ENCODE measurements at regions not wholly inside any gene's neighbourhood (a gene's known extent, or its start where the extent isn't known, plus 50 kb on each side); places are given as distances from the start of the nearest gene placed in this dataset.
"Not testable (repeated sequence)": the region's sequence is repeated elsewhere in the genome, so short reads cannot be mapped to it uniquely, and the experiment has no call there.

DNA sequence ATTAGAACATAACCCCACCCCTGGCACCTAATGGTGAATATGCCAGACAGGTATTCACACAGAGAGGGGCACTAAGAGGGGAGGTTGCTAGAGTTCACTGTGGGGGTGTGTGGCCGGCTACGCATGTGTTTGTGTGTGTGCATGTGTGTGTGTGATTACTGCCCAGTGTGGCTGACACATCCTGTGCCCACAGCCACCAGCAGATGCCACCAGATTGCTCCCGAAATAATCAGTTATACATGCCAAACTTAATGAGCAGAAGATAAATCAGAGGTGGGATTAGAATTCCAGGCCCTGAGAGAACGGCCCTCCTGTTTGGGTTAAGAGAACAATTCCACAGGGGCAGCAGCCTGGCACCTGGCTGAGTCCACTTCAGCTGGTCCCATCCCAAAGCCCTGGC is 91.8 kb upstream of the TBCA start:
- DNase-seq = peak; percentile 7

DNA sequence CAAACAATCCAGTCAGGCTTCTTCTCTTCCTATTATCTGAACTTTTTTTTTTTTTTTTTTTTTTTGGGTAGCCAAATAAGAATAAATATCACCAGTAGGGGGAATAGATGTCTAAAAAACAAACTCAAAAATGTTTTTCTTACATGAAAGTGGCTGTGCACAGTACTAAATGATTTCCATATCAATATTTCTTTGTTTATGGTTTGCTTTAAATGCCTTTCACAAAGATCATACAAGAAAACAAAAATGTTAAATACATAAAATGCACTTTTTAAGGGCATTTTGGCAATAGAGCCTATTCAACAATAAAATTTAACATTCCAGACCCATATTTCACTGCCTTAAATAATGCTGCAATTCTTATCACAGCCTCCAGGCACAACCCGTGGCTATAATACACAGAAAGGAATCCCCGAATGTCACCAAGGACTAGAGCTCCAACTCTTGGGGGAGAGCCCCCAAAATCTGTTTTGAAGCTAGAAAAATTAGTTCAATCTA is 91.1 kb upstream of the TBCA start:
- peak; percentile 11 for DNase-seq

DNA sequence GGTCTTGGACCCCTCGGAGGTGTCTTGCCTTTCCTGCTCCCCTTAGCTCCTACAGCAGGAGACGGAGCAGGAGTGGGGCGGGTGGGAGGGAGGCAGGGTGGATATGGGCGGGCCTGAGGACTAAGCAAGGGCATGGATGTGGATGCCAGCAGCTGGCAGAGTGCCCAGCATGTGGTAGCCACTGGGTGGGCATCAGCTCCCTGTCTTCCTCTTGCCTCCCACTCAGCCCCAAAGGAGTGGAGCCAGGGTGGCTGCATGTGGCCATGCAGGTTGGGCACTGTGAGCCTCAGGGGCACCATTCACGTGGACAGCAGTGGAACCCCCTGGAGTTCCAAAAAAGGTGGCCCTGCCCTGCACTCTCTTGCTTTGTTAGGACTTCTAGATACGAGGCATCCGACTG is 90.1 kb upstream of the TBCA start:
- no peak for DNase-seq

DNA sequence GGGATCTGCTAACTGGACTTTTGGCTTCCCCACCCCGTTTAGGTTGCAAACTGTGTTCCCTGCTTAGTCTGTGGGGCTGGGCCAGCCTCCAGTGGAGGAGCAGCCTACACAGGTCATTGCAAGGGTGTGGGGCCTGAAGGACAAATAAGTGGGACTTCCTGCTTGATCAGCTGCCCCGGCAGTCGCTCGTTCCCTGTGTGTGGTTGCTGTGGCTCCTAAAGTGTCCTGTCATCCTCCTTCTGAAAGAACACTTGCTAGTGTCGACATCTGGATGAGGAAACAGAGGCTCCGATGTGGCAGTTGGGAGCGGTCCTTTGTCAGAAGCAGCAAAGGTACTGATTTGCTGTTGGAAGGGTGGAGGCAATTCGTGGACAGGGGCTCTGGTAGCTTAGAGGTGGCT is 88.9 kb upstream of the TBCA start:
- DNase-seq = no peak

DNA sequence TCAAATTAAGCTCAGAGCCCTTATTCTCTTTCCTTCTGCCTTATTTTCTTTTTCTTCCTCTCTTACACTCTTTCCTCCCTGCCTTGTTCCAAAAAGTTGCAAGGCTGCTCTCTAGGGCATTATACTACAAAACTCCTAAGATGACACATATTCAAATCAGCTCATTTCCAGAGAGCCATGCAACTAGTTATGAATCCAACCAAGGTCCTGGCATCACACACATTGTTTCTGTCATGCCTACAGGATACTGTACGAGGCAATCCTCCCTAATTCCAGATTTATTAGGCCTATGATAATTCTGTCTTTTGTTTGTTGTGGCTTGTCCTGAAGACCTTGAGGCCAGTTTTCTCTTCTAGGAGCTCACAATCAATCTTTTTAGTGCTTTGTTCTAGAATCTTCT is 87.0 kb upstream of the TBCA start:
- DNase-seq = no peak

DNA sequence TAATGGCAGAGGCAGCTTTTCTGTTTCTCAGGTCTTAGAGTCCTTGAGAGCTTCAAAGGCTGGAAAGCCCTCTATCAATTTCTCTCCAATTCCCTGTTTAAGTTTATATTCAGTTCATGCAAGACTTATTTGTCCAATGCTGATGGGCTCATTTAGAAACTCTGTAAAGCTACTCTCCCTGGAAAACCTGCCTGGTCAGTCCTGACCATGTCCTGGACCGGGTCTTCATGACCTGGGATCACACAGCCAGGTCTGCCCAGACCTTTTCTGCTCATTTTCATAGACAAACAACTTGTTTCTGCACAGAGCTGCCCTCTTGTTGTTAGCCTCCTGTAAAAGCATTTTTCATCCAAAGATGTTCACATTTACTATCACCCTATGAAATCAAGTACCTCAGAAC is 85.4 kb upstream of the TBCA start:
- no peak for DNase-seq

DNA sequence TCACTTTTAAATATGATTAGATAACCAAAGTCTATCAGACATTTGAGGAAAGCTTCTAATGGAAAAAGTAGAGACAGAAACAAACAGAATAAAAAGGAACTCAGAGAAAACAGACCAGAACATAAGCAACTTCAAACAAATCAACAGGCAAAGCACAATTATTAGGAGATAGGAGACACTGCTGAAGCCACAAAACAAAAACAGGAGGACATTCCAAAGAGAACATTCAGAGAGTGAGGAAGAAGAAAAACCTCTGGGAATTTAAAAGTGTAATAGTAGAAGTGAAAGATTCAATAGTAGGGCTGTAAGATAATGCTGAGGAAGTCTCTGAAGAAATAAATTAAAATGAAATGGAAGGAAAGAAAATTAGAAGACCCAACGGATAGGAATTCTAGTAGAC is 83.2 kb upstream of the TBCA start:
- no peak for DNase-seq

DNA sequence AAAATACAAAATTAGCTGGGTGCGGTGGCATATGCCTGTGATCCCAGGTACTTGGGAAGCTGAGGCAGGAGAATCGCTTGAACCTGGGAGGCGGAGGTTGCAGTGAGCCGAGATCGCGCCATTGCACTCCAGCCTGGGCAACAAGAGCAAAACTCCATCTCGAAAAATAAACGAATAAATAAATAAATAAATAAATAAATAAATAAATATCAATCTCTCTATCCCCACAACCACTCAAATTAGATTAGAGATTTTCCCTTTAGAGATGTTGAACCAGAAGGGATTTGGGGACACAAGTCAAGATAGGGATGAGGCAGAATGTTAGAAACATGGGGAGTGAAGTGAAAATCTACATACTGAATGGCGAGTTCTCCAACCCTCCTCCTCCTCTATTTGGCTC is 82.5 kb upstream of the TBCA start:
- not testable (repeated sequence) for DNase-seq

DNA sequence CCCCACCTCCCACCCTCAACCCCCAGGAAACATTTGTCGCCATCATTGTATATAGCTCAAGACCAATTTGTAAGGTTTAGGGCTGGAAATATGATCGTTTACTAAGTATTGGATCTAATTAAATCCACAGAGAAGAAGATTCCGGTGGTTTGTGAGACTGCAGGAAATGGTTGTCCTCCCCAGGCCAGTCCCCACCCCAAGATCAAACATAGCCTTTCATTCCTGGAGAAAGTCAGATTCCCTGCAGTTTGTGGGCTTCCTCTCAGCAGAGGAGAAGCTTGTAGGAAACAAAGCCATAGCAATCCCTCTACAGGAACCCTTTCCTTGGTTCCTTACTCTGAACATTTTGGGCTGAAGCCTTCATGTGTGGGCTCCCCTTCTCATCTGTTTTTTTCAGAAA is 79.2 kb upstream of the TBCA start:
- no peak for DNase-seq

DNA sequence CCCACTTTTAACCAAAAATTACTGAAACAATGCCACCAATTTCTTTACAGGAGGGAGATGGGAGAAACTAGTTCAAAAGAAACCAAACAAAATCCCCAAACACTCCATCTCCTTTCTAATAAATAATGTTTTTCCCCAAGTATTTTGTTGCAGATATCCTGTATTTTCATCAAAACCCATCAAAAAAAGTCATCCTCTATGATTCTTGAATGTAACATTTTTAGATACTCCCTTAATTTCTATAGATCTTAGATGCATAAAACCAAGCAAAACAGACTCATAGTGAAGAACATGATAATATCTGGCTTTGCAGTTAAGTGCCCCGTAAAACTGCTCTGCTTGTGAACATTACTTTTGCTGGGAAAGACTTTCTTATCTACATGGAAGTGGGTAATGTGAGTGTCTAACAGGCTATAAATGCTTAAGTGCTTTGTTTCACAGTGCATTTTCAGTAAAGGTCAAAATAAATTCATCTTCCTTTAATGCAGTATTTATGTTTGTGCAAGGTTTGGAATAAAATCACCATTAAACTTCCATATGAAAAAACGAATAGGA is 77.3 kb upstream of the TBCA start:
- no peak for DNase-seq

DNA sequence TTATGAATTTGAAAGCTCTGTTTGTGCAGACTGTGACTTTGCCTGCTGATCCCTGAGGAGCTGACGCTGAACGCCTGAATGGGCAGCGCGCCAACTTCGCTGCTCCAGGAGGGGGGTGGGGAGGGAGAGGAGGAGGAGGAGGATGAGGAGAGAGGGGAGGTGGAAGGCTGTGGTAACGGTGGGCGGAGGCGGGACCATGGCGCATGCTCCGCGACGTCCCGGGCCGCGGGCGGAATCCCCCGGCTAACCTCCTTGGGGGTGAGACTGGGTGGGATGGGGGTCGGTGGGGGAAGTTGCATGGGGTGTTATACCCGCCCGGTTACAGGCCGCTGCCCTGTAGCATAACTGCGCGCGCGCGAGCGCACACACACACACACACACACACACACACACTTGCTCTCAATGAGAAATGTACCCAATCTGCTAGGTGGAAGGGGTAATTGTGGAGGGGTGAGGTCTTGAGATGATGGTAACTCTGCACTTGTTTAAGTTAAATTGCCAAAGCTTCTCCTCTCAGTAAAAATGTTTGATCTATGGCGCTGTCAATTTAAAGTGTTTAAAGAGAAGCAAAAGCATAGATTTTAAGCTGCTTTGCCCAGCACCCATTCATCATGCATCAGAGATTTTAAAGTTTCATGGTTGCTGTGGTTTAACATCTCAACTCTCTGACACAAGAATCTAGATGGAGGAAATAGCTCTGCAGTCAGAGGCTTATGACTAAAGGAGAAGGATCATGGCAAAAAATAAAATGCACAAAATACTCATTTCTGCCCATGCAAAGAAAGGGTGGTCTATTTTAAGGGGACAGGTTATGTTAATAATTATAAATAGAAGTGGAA is 76.6 kb upstream of the TBCA start:
- DNase-seq = peak; percentile 64

DNA sequence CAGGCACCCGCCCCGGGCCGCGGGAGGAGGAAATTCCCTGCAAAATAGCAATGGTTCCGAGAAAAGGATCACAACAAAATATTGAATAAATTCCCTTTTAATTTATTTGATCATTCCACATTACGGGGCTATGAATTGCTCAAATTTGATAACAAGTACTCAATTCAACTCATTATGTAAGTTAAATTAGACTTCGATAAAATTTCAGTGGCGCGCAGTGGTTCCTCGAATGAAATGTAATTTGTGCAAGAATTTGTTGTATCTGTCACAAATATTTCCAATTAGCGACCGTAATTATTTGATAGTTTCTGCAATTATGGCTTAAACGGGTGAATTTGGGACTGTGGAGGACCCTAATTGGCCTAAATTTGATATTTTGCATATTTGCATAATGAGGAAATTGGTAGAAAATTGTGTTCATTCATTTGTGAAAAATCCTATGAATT is 76.0 kb upstream of the TBCA start:
- DNase-seq = no peak

DNA sequence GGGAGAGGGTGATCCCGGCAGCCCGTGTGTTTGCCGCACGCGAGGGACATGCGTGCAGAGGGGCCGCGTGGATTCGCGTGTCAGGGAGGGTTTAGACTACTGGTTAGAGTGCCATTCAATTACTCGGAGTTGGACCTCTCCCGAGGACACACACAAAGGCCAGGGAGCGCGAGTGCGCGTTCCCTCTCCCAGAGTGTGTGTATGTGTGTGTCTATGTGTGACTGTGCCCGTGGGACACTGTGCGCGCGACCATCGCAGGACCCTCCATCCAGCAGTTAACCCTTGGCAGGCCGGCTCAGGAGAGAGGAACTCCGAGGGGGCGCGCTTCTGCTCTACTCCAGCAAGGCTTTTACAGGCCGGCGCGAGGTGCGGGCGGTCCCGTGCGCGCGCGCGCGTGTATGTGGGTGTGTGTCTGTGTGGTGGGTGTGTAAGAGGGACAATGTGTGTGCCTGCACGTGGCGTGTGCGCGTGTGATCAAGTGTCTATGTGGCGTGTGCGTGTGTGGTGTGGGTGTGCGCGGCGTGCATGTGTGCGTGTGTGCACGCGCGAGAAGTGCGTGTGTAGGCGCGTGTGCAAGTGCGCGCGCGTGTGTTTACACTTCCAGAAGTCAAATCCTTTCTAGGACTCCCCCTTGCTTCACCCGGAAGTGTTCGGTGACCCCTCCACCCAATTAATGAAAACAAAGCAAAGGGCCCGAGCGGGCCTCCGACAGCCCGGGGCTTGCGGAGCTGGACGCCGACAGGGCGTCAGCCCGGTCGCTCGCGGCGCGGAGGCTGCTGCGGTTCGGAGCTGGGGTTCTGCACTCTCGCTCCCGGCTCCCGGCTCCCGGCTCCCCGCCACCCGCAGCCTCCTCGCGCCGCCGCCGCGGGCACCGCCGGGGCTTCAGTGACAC is 75.3 kb upstream of the TBCA start:
- peak; percentile 84 for DNase-seq

DNA sequence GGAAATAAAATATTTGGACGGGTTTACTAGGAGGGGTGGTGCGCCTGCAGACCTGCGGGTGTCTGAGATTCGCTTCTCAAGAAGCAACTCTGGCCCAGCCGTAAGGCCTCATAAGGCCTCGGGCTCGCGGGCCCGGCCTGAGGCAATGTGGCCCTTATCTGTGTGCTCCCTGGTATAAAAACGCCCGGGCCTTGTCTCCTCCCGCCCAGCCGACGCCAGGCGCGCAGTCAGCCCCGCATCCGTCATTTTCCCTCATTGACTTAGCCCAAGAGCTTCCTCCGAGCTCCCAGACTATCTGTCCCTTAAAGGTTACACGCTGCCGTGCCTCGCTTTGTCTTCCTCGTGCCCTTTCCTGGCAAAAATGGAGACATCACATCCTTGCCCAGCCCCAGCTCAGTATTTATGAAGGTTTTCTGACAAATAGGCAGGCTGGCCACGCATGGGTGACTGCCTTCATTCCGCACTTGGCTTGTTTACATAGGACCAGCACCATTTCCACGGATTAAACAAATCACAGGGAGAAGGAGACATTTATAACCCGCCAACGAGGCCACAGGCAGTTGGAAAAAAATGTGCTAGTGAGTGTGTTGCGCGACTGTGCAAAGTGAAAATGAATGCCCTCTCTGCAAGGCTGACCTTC is 74.5 kb upstream of the TBCA start:
- no peak for DNase-seq

DNA sequence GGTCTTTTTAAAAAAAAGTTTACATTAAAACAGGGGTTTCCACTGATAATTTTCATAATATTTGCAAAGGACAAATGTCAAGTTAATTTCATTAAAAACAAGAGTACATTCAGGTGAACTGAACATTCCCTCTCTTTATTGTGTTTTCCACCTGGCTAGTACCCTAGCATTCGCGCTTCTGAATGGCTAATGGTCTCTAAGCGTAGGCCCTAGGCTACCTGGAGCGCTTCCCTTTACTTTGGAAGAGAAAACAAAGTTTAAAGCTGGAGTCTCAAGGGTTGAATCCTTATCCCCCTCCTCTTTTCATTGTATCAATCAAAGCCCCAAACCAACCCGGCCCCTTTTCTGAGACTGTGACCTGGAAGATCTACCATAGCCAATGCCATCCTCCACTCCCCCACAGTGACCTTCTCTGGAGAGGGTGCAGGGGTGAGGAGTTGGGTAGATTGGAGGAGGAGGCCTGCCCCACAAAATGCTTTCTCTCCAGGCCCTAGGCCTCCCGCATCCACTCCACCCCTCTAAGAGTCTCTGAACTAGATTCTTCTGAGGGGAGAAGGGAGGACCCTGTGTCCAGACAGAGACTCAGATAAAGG is 73.3 kb upstream of the TBCA start:
- DNase-seq = no peak

DNA sequence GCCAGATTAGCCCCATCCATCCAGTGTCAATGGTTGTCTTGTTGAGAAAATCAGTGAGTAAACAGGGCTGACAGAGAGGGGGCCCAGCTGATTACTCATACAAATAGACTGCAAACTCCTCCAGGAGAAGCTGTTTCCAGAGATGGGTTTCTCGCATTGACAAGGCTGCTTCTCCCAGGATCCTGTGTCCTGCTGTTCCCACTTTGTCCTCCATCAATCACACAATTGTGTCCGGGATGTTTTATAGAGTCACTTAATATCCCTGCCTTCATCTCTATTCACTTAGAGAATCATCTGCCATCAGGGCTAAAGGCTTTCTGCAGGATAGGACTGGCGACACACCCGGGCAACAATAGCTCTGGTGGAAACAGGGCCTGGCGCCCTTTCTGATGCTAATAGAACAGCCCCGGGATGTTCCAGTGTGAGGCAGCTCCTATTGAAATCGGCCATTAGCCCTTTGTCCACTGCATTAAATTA is 71.7 kb upstream of the TBCA start:
- peak; percentile 8 for DNase-seq

DNA sequence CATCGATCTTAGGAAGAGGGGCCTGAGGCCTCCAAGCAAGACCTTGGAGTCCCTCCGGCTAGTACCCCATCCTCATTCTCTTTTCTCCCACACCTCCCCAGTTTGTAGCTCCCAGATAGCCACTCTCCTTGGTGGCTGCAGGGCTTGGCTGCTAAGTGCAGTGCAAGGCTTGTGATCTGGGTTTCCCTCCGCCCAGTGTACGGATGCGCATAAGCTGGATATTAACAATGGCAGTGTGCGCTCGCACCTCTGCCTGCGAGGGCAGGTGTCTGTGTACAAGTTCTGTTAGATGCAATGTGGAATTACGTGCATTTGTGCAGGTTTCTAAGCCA is 71.0 kb upstream of the TBCA start:
- peak; percentile 31 for DNase-seq

DNA sequence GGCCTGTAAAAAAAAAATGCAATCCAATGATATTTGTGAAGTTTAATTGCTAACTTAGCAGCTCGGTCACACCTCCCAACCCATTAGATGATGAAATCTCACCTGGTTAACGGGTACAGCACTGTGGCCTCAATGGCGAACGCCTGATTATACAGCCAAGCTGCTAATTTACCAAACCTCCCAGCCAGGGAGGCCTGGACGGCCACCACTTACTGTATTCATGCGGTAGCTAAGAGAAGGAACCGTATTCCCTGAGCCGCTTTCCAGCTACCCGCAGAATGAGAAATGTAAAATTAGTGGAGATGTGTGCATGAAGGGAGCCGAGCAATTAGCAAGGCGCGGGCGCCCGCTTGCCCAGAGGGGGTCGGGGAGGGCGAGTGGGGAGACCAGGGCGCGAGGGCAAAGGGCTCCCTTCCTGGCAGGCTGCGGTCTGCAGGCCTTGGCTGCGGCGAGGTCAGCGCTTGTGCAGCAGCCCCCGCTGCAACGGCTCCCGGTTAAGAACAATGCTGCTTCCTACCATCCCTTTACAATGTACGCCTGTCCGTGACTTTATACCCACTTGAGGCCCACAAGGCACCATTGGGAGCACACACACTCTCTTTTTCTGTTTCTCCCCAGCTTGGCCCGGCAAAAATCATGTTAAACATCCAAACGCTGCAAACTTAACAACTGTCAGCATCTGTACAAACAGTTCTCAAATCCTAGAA is 70.4 kb upstream of the TBCA start:
- peak; percentile 22 for DNase-seq

DNA sequence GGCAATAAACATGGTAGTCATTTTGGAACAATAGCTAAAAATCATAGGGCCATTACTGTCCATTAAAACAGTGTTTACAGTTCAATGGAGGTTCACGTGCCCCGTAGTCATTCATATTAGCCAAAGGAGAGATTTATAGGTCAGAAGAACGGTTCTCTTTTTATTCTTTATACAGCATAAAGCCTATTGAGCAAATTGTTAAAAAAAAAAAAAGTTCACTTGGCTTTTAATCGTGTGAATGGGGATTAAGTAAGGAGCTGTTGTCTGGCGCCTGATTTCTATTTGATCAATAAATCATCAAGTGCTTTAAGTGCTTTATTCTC is 69.1 kb upstream of the TBCA start:
- DNase-seq = no peak

DNA sequence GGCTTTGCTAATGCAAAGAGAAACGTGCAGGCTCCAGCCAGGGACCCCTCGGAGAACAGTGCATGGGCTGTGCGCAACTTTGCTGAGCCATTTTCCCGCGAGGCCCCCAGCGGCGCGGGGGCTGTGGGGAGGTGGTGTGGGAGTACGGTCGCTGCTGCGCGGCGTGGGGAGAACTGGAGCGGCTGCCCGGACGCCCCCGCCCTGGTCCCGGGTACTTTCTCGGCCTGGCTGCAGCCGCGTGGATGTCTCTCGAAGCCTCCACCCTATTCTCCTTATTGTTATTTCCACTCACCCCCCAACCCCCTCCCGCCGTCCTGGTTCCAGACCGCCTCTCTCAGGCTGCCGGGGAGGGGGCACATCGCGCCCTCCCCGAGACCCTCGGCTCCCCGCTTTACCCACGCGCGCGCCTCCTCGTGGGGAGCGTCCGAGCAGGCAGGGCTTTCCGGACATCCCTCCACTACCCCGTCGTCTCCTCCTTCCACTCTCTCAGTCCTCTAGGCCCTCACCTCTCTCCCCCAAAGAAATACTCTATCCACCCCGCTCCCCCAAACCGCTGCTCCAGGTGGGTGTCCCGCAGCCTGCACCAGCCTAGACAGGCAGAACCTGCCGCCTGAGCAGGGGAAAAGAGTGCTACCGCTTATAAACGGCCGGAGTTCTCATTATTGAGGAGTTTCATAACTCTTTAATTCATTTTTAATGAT is 68.6 kb upstream of the TBCA start:
- DNase-seq = peak; percentile 61

DNA sequence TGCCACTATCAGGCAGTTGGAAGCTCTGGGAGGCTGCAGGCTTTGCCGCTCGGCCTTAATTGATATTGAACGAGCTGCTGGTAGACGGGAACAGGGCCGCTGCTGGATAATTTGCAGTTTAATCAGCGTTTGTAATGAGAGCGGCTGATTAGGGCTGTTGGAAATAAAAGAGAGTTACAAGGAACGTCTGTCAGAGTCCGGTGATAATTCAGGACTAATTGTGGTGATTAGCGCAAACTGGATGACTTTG is 68.2 kb upstream of the TBCA start:
- no peak for DNase-seq
